NOMO-1 treated with DMSO at 0.1 percent for 48 hours (cell line): ENCODE measurements at regions not wholly inside any gene's neighbourhood (a gene's known extent, or its start where the extent isn't known, plus 50 kb on each side); places are given as distances from the start of the nearest gene placed in this dataset.

Experiments used
- DNase-seq: peaks from one replicate; lab custom pipeline; 2025; ENCODE audit not compliant: unreplicated experiment; lab: John Stamatoyannopoulos, UW

DNA sequence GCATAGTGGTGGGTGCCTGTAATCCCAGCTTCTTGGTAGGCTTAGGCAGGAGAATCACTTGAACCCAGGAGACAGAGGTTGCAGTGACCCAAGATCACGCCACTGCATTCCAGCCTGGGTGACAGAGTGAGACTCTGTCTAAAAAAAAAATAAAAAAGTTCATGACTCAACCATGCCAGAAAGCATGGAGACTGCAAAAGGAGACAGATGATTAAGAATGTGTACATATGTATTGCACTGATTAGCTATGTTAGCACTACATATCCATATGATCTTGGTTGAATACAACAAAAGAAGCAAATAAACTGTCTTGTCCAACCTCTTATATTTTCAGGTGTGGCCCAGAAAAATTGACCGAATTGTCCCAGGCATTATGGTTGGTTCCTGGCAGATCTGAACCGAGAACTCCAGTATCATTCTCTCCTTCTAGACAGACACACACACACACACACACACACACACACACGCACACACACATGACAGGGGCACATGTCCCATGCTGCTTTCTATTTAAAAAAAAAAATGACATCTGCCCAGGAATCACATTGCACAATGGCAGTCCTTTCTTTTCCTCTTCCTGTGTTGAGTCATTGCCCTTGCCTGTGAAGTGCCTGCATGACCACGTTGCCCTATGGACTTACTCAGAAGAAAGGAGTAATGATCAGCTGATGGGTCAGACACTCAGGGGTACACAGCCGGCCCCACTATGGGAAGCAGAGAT is 65.6 kb downstream of the MYCN start:
- DNase-seq, result peak; percentile 45

DNA sequence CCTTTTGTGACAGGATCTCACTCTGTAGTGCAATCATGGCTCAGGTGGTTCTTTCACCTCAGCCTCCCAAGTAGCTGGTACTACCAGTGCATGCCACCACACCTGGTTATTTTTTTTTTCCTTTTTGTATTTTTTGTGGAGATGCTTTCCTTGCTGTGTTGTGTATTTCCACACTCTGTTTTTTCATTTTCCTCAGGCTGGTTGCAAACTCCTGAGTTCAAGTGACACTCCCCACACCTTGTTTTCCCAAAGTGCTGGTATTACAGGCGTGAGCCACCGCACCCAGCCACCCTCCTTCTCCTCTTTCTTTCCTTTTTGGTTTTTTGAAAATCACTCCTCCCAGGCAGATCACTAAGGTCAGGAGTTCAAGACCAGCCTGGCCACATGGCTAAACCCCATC is 65.0 kb downstream of the MYCN start:
- DNase-seq, result no peak

DNA sequence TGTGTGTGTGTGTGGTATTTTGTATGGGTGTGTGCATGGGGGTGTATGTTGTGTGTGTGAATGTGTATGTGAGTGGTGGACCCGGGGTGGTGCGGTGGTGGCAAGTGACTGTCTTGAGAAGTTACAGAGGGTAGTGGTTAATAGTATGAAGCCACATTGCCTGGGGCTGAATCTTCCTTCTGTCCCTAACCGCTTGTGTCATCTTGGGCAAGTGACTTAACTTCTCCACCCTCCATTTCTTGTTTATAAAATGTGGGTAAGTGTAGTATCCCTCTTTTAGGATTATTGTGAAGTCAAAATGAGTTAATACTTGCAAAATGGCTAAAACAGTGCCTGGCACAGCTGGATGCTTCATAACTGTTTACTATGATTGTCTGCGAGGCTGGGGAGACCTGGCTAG is 63.5 kb downstream of the MYCN start:
- DNase-seq, result no peak

DNA sequence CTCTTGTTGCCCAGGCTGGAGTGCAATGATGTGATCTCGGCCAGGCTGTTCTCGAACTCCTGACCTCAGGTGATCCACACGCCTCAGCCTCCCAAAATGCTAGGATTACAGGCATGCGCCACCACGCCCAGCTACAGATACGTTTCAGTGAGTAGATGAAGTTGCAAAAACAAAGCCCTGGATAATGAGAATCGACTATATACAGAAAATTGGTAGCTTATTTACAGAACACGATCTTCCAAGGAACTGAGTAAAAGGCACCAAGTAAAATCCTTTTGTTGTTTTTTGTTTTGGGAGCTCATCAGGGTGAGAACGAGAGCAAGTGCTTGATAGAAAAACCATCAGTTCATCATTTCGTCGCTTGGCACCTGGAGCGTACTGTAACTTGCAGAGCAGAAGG is 62.8 kb downstream of the MYCN start:
- no peak for DNase-seq

DNA sequence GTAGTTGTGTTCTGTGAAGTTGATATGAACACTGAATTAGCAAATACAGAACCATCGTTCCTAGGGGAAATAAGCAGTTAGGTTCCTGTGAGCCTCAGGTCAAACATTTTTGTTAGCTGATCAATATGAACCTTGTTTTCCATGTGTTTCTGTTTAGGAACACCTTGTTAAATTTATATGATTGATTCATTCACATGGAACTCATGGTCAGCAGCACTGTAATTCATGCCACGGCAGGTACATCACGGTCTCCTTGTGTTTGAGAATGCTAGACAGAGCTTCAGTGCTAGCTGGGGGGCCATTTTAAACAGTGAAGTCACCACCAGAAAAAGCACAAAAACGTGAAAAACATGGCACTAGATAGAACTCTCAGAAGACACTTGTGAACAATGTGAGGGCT is 62.2 kb downstream of the MYCN start:
- no peak for DNase-seq

DNA sequence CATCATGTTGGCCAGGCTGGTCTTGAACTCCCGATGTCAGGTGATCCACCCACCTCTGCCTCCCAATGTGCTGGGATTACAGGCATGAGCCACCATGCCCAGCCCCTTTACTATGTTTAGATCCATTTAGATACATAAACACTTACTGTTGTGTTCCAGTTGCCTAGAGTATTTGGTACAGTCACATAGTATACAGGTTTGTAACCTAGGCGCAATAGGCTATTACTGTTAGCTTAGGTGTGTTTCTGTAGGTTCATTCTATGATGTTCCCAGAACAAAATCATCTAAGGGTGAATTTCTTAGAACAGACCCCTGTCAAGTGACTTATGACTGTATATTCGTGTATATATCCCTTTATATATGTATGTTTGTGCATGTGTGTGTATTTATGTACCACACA is 61.8 kb downstream of the MYCN start:
- DNase-seq, result no peak

DNA sequence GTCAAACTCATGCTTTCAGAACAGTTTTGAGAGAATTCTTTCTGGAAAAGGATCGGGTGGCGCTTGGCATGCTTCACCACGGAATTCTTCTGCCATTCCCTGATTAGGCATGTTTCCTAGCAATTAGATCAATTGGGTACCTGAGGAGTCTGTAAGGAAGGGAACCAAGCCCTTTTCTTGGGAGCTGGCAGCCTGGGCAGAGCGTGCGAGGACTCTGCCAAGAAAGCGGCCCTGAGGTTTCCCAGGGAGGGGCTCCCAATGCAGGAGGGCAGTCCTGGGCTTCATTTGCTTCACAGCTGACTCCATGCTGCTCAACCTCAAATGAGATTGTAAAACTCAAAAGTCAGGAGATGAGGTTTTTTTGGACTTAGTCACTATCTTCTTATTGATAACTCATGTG is 60.3 kb downstream of the MYCN start:
- DNase-seq, result no peak

DNA sequence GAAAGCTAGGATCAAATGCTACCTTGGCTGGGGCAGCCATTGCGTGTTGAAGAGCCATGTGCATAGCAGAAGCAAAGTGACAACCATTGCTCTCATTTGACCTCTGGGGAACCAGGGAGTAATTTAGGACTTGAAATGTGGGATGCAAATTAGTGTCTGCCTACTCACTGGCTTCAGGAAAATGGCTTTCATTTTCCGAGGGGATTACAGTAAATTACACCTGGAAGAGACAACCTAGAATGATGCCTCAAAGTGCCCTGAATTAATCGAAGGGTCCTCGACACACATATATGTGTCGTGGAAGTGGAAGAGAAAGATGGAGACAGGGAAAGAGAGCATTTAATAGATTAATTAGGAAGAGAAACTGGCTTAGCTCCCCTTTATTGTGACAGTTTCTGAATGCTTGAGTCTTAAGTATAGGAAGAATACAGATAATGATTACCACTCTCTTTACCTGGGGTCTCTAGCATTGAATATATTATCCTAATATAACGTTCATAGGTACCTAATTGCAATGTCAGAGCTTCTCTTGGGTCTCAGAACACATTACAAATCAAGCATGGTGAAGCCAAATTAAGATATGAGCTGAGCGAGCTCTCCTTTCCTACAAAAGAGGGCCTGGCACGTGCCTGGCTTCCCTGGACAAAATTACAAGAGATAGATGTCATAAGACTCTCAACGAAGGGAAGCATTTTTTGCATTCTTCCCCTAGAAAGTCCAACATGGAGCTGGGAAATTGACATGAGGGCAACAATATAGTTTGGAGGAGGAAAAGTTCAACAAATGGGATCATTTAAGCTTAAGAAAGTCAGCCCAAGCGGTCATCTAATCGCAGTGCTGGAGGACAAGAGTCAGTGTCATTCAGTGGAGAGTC is 59.5 kb downstream of the MYCN start:
- DNase-seq, result no peak

DNA sequence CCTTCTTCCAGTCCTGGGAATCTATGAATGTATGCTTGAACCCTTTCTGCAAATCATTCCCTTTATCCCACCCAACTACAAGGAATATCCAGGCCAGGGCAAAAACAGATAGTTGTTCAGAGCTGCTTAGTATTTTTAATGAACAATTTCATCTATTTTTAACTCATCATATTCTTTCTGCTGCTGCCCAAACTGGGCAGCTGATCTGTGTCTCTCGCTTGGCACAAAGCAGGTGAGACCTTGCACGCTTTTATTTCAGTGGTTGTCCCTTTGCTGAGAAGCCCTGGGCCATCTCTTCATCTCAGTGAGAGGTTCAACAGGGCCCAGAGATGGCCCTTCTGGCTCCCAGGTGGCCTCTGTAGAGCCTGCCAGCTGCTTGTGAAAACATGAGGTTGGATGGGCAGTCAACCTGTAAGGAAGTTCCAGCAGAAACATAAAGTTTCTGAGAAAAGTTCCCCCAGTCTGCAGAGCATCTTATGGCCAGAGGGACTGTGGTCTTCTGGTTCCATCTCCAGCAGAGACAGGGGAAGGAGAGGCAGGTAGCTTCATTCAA is 57.5 kb downstream of the MYCN start:
- DNase-seq, result no peak

- no peak for DNase-seq
These were observed 56.4 kb downstream of the MYCN start for GRCh38 chr2:15996536-15997423.
